Uterus (tissue), 3 donors: ENCODE measurements at regions not wholly inside any gene's neighbourhood (a gene's known extent, or its start where the extent isn't known, plus 50 kb on each side); places are given as distances from the start of the nearest gene placed in this dataset.

Experiments
- DNase-seq, 2 donors: peaks; one replicate each; pipeline ENCODE4 v3.0.0-alpha.2; 2019 to 2020
- H3K27ac ChIP-seq, 2 donors: fragments of 200-600 bp; sonication (generic); 1 replicate in 1 of 2; 2 replicates in 1 of 2; pipeline ENCODE4 v1.5.1; 2016 to 2018
- H3K27me3 ChIP-seq, 2 donors: fragments of 200-600 bp; sonication (generic); one replicate each; pipeline ENCODE4 v1.5.1; 2018 to 2019; ENCODE audit warnings: control low read depth in 1 of 2
- H3K36me3 ChIP-seq, 2 donors: fragments of 200-600 bp; sonication (generic); one replicate each; pipeline ENCODE4 v1.5.1; 2019; ENCODE audit warnings: control low read depth in 1 of 2
- H3K4me1 ChIP-seq, 2 donors: fragments of 200-600 bp; sonication (generic); one replicate each; pipeline ENCODE4 v1.5.1; 2018 to 2019; ENCODE audit warnings: control low read depth in 1 of 2
- H3K4me3 ChIP-seq, 2 donors: fragments of 200-600 bp; sonication (generic); 1 replicate in 1 of 2; 2 replicates in 1 of 2; pipeline ENCODE4 v1.5.1; 2018 to 2019; ENCODE audit warnings: mild to moderate bottlenecking in 1 of 2
- H3K9me3 ChIP-seq, 2 donors: fragments of 200-600 bp; sonication (generic); one replicate each; pipeline ENCODE4 v1.5.1; 2019; ENCODE audit warnings: control low read depth in 1 of 2
- CTCF ChIP-seq, 4 experiments: fragments of 200-600 bp in 2 of 4; fragments of 450-650 bp in 2 of 4; sonication (generic) in 2 of 4; IDR thresholded peaks; one replicate each; pipeline ENCODE4 v1.5.1; 2016 to 2019; ENCODE audit warnings: antibody characterized with exemption in 4 of 4, mild to moderate bottlenecking in 2 of 4, moderate library complexity in 1 of 4
- POLR2A ChIP-seq, 2 donors: fragments of 450-650 bp; IDR thresholded peaks; one replicate each; pipeline ENCODE4 v1.6.1; 2016; ENCODE audit warnings: antibody characterized with exemption in 2 of 2, mild to moderate bottlenecking in 1 of 2, moderate library complexity in 1 of 2
- intact Hi-C: fragments of 100-400 bp; cut with DNase I; formaldehyde crosslinking; loops from one replicate; pipeline ENCODE4 v1.15.1; 2023; ENCODE audit warnings: low total_unique reads
- donor health status: DM: yes; HTN: yes; CAD: no.

DNA sequence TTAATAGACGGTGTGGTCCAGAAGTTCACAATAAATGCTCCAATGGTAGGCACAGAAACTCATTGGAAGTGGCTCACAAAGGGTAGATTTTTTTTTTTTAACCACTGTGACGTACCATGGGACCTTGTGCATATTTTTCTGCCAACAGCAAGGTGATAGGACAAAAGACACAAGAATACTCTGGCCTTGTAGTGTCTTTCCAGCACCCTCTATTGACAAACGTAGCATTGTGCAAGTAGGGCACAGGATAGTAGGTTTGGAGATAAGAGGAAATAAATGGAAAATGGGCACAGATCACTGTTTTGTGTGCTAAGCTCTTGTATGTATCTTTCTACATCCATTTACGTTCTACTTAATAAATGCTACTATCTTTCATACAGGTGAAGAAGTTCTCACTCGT, 2054.9 kb downstream of the PCDH7 start:
- no peaks in the 10 kb centered on the region for H3K36me3 ChIP-seq
- TF ChIP-seq CTCF (IDR thresholded peaks at IDR 0.05) = no peak
- no peak for TF ChIP-seq POLR2A (IDR thresholded peaks at IDR 0.05)
- H3K27ac ChIP-seq = no peak overlapping the region
- intact Hi-C loops = no loop called here
- H3K4me3 ChIP-seq = no peak overlapping the region
- no peaks in the 10 kb centered on the region for H3K4me1 ChIP-seq
- H3K27me3 ChIP-seq = no peaks in the 10 kb centered on the region
- H3K9me3 ChIP-seq = no peaks in the 10 kb centered on the region
- no peak for DNase-seq

GRCh38 chr4:32776435-32777203, 2056.4 kb downstream of the PCDH7 start:
- no peaks in the 10 kb centered on the region for H3K36me3 ChIP-seq
- no peak for DNase-seq
- no peak overlapping the region for H3K4me3 ChIP-seq
- no peaks in the 10 kb centered on the region for H3K4me1 ChIP-seq
- no peak overlapping the region for H3K27ac ChIP-seq
- H3K9me3 ChIP-seq = no peaks in the 10 kb centered on the region
- no peaks in the 10 kb centered on the region for H3K27me3 ChIP-seq
- intact Hi-C loops = no loop called here
- TF ChIP-seq CTCF (IDR thresholded peaks at IDR 0.05) (no peak), POLR2A (IDR thresholded peaks at IDR 0.05) (no peak)

GRCh38 chr4:32778025-32778424, 2057.9 kb downstream of the PCDH7 start:
- Histone ChIP-seq H3K36me3 (no peaks in the 10 kb centered on the region), H3K9me3 (no peaks in the 10 kb centered on the region), H3K27me3 (no peaks in the 10 kb centered on the region), H3K4me1 (no peaks in the 10 kb centered on the region), H3K4me3 (no peak overlapping the region), H3K27ac (no peak overlapping the region)
- no peak for DNase-seq
- intact Hi-C loops = no loop called here
- no peak for TF ChIP-seq POLR2A (IDR thresholded peaks at IDR 0.05)

- no peak overlapping the region for H3K4me3 ChIP-seq
- H3K4me1 ChIP-seq = no peaks in the 10 kb centered on the region
- TF ChIP-seq POLR2A (IDR thresholded peaks at IDR 0.05) = no peak
- no peaks in the 10 kb centered on the region for H3K9me3 ChIP-seq
- no peaks in the 10 kb centered on the region for H3K27me3 ChIP-seq
- no peaks in the 10 kb centered on the region for H3K36me3 ChIP-seq
- intact Hi-C loops = no loop called here
- H3K27ac ChIP-seq = no peak overlapping the region
- DNase-seq = no peak
Observed at GRCh38 chr4:32778938-32779337, 2058.8 kb downstream of the PCDH7 start.

DNA sequence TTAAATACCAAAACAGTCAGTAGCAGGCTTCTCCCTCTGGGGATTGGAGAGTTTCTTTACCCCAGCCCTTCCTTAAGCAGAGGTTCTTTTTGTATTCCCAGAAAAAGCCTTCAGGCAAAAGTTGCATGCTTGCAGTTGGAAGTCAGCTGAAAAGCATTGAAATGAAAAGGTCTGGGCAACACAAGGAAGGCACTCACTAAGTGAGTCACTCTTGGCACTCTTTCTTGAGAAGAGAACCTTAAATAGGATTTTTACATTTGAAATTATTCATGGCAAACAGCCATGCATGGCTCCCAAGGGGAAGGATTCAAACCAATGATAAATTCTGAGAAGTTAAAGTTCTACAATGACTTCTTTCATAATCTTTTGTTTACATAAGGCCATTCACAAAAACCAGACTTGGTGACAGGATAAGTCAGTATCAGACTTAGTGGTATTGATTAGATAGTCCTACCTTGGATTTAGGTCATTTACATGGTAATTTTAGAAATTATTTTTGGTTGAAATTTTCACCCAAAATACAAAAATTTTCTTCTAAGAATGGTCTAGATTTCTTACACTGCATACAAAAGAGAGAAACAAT, 2068.9 kb downstream of the PCDH7 start:
- H3K9me3 ChIP-seq = no peaks in the 10 kb centered on the region

More for the DNA sequence above, 2068.9 kb downstream of the PCDH7 start:
- peaks cover 0 to 3% of the 10 kb centered on the region in 2 donors for H3K36me3 ChIP-seq
- intact Hi-C loops = no loop called here
- no peak overlapping the region for H3K27ac ChIP-seq
- no peak for DNase-seq
- H3K4me3 ChIP-seq = no peak overlapping the region
- H3K4me1 ChIP-seq = no peaks in the 10 kb centered on the region
- H3K27me3 ChIP-seq = no peaks in the 10 kb centered on the region
- no peak for TF ChIP-seq CTCF (IDR thresholded peaks at IDR 0.05)
- TF ChIP-seq POLR2A (IDR thresholded peaks at IDR 0.05) = no peak
